ENCODE measurements at regions not wholly inside any gene's neighbourhood (a gene's known extent, or its start where the extent isn't known, plus 50 kb on each side); places are given as distances from the start of the nearest gene placed in this dataset.

DNA sequence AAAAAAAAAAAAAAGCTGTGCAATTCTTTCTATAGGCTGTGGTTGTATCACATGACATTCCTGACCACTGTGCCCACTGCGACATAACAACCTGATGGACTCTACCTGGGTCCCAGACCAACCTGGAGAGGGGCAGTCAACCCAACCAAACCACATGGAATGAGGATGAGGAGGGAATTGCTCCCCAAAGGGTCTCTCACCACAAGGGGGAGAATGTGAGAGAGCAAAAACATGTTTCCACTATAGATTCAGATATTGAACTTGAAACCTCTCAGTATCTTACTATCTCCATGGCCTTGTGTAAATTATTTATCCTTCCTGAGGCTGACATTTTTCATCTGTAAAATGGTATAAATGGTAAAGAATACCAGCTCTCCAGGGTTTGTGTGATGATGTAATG lies 66.9 kb upstream of the SV2C start:
- TF ChIP-seq, protein P1, sequence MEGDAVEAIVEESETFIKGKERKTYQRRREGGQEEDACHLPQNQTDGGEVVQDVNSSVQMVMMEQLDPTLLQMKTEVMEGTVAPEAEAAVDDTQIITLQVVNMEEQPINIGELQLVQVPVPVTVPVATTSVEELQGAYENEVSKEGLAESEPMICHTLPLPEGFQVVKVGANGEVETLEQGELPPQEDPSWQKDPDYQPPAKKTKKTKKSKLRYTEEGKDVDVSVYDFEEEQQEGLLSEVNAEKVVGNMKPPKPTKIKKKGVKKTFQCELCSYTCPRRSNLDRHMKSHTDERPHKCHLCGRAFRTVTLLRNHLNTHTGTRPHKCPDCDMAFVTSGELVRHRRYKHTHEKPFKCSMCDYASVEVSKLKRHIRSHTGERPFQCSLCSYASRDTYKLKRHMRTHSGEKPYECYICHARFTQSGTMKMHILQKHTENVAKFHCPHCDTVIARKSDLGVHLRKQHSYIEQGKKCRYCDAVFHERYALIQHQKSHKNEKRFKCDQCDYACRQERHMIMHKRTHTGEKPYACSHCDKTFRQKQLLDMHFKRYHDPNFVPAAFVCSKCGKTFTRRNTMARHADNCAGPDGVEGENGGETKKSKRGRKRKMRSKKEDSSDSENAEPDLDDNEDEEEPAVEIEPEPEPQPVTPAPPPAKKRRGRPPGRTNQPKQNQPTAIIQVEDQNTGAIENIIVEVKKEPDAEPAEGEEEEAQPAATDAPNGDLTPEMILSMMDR (conservative IDR thresholded peaks at IDR 0.05; ENCODE audit: low read depth in 2 of 2): peak; percentile 57 to 61
- TF ChIP-seq EZH2 (IDR thresholded peaks at IDR 0.05; ENCODE audit: low read depth, unreplicated experiment) (no peak), POLR2AphosphoS5 (IDR thresholded peaks at IDR 0.05; ENCODE audit: low read depth) (no peak), CREB1 (CRISPR knock-in tag; IDR thresholded peaks at IDR 0.05; ENCODE audit: low read depth) (no peak), STAT1 (IDR thresholded peaks at IDR 0.05; ENCODE audit: unreplicated experiment) (no peak), ZNF331 (CRISPR knock-in tag; IDR thresholded peaks at IDR 0.05; ENCODE audit: low read depth) (no peak), ZNF114 (CRISPR knock-in tag; IDR thresholded peaks at IDR 0.05) (no peak), EZH2phosphoT487 (IDR thresholded peaks at IDR 0.05; ENCODE audit: unreplicated experiment) (no peak), NANOG (IDR thresholded peaks at IDR 0.05; ENCODE audit: borderline replicate concordance) (no peak), JUNB (IDR thresholded peaks at IDR 0.05; ENCODE audit: unreplicated experiment) (no peak)
- TF ChIP-seq, protein P2, sequence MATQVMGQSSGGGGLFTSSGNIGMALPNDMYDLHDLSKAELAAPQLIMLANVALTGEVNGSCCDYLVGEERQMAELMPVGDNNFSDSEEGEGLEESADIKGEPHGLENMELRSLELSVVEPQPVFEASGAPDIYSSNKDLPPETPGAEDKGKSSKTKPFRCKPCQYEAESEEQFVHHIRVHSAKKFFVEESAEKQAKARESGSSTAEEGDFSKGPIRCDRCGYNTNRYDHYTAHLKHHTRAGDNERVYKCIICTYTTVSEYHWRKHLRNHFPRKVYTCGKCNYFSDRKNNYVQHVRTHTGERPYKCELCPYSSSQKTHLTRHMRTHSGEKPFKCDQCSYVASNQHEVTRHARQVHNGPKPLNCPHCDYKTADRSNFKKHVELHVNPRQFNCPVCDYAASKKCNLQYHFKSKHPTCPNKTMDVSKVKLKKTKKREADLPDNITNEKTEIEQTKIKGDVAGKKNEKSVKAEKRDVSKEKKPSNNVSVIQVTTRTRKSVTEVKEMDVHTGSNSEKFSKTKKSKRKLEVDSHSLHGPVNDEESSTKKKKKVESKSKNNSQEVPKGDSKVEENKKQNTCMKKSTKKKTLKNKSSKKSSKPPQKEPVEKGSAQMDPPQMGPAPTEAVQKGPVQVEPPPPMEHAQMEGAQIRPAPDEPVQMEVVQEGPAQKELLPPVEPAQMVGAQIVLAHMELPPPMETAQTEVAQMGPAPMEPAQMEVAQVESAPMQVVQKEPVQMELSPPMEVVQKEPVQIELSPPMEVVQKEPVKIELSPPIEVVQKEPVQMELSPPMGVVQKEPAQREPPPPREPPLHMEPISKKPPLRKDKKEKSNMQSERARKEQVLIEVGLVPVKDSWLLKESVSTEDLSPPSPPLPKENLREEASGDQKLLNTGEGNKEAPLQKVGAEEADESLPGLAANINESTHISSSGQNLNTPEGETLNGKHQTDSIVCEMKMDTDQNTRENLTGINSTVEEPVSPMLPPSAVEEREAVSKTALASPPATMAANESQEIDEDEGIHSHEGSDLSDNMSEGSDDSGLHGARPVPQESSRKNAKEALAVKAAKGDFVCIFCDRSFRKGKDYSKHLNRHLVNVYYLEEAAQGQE (IDR thresholded peaks at IDR 0.05; ENCODE audit: unreplicated experiment): no peak
- TF ChIP-seq, protein P3, sequence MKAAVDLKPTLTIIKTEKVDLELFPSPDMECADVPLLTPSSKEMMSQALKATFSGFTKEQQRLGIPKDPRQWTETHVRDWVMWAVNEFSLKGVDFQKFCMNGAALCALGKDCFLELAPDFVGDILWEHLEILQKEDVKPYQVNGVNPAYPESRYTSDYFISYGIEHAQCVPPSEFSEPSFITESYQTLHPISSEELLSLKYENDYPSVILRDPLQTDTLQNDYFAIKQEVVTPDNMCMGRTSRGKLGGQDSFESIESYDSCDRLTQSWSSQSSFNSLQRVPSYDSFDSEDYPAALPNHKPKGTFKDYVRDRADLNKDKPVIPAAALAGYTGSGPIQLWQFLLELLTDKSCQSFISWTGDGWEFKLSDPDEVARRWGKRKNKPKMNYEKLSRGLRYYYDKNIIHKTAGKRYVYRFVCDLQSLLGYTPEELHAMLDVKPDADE (IDR thresholded peaks at IDR 0.05): no peak
